Fibroblast of villous mesenchyme (primary cell): ENCODE measurements at regions not wholly inside any gene's neighbourhood (a gene's known extent, or its start where the extent isn't known, plus 50 kb on each side); places are given as distances from the start of the nearest gene placed in this dataset.

Source experiments
- DNase-seq: peaks from one replicate; pipeline ENCODE4 v3.0.0-alpha.2; 2010; ENCODE audit warnings: low read depth
- H3K4me3 ChIP-seq: 2 replicates; pipeline ENCODE4 v1.5.1; 2011; ENCODE audit warnings: low read depth, mild to moderate bottlenecking, low read length
- CTCF ChIP-seq: IDR thresholded peaks from 2 replicates; pipeline ENCODE4 v1.5.1; 2012; ENCODE audit warnings: low read depth, mild to moderate bottlenecking, low read length; ENCODE audit not compliant: insufficient read depth

- DNase-seq = no peak
- no peak overlapping the region for H3K4me3 ChIP-seq
- no peak for TF ChIP-seq CTCF
These were observed 424.0 kb downstream of the SH3GL2 start for GRCh38 chr9:18002718-18003438.

GRCh38 chr9:18006591-18006990, 427.7 kb downstream of the SH3GL2 start:
- no peak for DNase-seq
- no peak overlapping the region for H3K4me3 ChIP-seq
- no peak for TF ChIP-seq CTCF

GRCh38 chr9:18007621-18008020, 428.8 kb downstream of the SH3GL2 start:
- DNase-seq = no peak
- no peak for TF ChIP-seq CTCF
- H3K4me3 ChIP-seq = no peak overlapping the region

- DNase-seq = no peak
- H3K4me3 ChIP-seq = no peak overlapping the region
- no peak for TF ChIP-seq CTCF
These were observed 431.0 kb downstream of the SH3GL2 start for GRCh38 chr9:18009902-18010301.

- no peak for DNase-seq
- no peak overlapping the region for H3K4me3 ChIP-seq
- no peak for TF ChIP-seq CTCF
These were observed 431.6 kb downstream of the SH3GL2 start for GRCh38 chr9:18010492-18010891.

GRCh38 chr9:18012170-18012569, 433.3 kb downstream of the SH3GL2 start:
- no peak for DNase-seq
- no peak overlapping the region for H3K4me3 ChIP-seq
- no peak for TF ChIP-seq CTCF

- no peak for DNase-seq
- no peak for TF ChIP-seq CTCF
- no peak overlapping the region for H3K4me3 ChIP-seq
These were observed 435.7 kb downstream of the SH3GL2 start for GRCh38 chr9:18014556-18014955.
